Inferior parietal cortex (tissue), 1 donor: ENCODE measurements at regions not wholly inside any gene's neighbourhood (a gene's known extent, or its start where the extent isn't known, plus 50 kb on each side); places are given as distances from the start of the nearest gene placed in this dataset.

Experiments
- DNase-seq: peaks from one replicate; pipeline ENCODE4 v3.0.0-alpha.2; 2016; ENCODE audit errors: extremely low spot score

- DNase-seq, result no peak
Measured at GRCh38 chr11:95692526-95693260, 96.9 kb downstream of the FAM76B start.

DNA sequence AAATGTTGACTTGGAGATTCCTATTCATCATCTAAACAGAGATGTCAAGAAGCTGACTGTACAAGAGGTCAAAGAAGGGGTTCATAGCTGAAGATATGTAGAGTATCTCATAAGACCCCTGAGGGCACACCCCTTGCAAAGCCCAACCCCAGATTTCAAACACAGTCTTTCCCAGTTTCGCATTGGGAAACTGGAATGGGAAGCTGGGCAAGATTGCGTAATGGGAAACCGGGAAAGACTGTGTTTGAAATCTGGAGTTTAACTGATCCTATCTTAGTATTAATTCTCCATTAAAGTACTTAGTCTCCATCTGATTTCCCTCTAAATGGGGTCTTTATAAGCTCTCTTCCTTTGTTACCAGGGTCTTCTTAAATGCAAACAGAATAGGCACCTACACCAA lies 99.5 kb downstream of the FAM76B start:
- no peak for DNase-seq

DNA sequence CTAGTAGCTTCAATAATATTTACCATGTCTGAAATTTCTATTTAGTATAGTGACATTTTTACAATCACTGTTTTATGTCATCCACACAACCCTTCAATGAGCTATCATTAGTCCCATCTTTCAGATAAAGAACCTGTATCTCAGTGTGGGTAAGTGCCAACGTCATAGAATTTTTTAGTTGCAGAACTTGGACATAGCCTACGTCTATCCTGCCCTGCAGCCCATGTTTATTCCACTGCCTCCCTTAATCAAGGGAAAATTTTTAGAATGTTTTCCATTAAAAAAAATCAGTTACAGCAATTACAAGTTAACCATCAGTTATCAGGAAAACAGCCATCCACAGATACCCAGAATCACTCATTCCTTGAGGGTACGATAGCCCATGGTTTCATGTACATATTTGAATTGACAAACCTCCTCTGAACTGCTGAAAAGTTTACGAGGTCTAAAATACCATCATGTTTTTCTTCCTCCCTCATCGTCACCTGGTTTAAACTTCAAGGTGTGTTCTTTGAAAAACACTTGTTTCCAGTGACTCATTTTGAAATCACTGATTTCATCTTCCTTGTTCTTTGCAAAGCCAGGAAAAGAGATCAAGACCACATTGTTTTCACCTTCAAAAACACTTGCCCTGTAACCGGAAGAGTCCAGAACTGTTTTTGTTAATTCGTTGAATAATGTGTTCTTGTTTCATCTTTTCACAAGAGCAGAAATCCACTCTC lies 100.9 kb downstream of the FAM76B start:
- DNase-seq, result no peak

GRCh38 chr11:95688015-95688414 lies 101.6 kb downstream of the FAM76B start:
- no peak for DNase-seq

DNA sequence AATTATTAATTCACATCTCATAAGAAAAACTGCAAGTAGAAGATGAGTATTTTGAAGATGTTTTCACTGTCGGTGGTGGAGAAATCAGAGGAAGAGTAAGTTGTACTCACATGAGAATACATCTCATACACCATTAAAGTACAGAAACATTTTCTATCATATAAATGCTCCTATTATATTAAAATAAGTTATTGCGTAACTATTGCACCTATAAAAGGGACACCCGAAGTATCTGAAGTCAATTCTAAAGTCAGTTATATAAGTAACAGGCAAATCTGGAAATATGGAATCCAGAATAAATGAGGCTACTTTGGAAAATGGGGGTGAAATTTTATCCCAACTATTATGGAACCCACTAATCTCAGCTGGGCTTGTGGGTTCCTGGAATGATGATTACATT lies 103.3 kb downstream of the FAM76B start:
- no peak for DNase-seq

DNA sequence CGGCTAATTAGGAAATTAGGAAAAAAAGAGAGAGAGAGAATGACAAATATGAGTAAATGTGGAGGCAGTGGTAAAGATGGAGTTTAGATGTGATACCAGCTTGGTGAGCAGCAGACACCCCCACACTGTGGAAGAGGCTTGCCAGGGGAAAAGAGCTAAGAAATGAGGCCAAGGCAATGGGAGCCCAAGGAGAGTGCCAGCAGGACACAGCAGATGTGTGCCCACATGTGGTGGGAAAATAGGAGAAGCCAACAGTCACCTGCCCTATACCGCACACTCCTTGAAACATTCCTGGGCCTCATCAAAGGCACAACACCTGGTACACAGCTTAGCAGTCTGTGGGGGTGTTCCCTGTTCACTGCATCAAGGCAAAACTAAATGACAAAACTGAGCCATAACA lies 104.9 kb downstream of the FAM76B start:
- peak; percentile 35 for DNase-seq

GRCh38 chr11:95684170-95684569 lies 105.4 kb downstream of the FAM76B start:
- DNase-seq, result peak; percentile 12

- DNase-seq, result no peak
Measured at GRCh38 chr11:95682552-95682951, 107.0 kb downstream of the FAM76B start.

DNA sequence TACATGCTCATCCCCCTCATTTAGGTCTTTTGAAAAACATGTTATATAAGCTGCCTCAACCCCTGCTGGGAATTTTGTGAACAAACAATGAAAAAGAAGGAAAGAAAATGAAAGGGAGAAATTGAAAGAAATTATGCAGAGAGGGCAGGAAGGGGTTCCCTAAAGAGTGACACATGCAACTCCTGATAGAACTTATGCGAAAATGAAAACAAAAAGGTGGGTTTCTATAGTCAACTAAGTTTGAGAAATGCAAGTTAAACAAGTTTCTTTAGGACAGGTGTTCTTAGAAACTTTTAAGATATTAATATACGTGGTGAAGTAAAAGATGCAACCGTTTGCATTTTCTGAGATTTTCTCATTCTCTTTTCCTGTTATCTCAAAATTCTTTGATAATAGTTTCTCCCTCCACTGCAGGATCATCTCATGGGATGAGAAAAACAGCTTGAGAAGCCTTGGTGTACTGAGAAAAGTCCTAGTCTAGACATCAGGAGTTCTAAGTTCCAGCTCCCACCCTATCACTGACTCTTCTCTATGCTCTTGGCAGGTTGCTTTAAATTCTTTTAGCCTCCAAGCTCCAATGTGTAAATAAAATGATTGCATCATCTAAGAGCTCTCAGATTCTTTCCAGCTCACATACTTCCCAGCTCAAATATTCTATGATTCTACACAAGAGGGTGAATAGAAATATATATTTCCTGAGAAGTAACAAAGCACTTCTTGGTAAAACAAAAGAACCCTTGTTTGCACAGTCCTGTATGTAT lies 109.2 kb downstream of the FAM76B start:
- peak; percentile 23 for DNase-seq

DNA sequence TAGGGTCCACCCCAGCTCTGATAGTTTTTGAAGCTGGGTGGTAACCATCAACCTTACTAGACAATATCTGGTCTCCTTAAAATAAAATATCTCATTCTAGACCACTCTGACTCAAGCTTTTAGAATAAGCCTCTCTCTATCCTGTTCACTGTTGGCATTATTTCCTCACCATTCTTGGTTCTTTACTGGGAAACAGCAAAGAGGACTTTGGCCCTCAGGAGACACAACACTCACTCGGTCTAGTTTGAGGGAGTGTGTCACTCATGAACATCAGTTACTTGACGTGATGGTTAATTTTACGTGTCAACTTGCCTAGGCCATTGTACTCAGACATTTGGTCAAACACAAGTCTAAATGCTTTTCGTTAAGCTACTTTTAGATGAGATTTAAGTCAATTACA lies 110.6 kb downstream of the FAM76B start:
- DNase-seq, result no peak

GRCh38 chr11:95676308-95676707 lies 113.3 kb downstream of the FAM76B start:
- DNase-seq, result no peak

- no peak for DNase-seq
Measured at GRCh38 chr11:95675585-95675984, 114.0 kb downstream of the FAM76B start.

DNA sequence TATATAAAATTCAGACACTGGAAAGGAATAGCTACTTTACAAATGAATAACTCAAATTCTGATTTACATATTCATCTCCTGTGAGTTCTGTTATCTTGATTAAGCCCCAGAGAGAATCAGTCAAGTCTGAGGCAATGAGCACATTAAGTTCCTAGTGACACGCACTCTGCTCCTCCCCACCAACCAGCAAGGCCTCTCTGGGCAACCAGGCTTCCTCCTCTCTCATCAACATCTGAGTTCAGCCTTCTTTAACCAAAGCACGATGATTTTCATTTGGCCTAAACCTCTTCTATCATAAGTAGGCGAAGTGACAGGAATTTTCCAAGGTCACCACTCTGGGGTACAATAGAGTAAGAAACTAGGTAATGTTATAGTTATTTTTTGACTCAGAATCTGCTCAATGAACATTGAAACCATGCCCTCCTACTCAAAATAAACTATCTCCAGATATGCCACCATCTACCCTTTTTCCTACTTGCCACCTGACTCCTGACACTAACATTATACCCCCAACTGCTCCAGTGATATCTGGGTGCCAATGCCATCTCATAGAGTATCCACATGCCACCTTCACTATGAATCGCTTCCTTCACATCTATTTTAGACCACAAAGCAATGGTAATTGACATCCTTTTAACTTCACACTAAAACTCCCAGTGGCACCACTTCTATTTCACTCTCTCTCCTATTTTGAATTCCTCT lies 114.8 kb downstream of the FAM76B start:
- no peak for DNase-seq

DNA sequence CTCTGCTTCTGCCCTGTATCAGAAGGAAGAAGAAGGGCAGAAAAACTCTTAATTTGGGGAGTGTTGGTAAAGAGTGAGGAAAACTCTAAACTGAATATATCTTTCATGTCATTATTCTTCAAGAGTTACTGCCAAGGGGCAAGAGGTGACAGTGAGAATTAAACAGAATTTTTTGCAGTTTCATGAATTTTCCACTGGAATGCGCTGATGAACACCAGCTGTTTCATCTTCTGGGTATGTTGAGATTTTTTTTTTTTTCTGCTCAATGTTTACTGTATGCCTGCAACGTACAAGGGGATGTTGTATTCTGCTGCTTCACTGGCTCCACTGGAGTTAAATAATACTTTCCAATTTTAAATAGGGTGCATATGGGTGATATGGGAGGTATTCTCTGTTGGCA lies 117.8 kb downstream of the FAM76B start:
- no peak for DNase-seq

DNA sequence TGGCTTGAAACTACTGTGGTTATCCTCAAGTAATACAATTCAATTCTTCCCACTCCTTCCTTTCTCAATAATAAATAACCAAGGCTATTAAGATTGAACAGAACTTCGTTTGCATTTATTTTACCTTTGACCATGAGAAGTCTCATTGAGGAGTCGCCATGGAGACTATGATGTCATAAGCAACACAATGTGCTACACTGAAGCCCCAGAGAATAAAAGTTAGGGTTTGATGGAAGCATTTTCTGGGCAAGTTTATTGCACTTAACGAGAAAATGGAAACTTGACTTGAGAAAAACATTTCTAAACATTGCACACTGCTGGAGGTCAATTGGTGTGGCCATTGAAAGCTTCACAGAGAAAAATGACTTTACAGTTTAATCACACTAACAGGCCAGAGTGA lies 121.5 kb downstream of the FAM76B start:
- no peak for DNase-seq

GRCh38 chr11:95661162-95661561 lies 128.4 kb downstream of the FAM76B start:
- DNase-seq, result no peak

GRCh38 chr11:95660038-95660437 lies 129.5 kb downstream of the FAM76B start:
- DNase-seq, result no peak

GRCh38 chr11:95659088-95659487 lies 130.5 kb downstream of the FAM76B start:
- no peak for DNase-seq

- no peak for DNase-seq
Measured at GRCh38 chr11:95655536-95655935, 134.0 kb downstream of the FAM76B start.

DNA sequence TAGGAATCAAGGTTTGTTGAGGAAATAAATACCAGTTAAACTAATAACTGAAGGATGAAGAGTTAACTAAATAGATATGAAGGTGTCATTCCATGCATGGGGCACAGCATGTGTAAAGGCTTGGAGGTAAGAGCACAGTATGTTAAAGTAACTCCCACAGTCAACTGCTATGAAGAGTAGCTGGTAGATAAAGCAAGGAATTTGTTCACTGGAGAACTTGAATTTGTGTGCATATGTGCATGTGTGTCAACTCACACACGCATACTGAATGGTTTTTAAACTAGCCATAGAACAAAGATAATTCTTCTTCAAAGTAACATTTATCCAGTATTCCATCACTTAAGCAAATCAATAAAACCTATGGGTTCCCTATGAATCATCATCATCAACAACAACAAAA lies 135.9 kb downstream of the FAM76B start:
- DNase-seq, result no peak

DNA sequence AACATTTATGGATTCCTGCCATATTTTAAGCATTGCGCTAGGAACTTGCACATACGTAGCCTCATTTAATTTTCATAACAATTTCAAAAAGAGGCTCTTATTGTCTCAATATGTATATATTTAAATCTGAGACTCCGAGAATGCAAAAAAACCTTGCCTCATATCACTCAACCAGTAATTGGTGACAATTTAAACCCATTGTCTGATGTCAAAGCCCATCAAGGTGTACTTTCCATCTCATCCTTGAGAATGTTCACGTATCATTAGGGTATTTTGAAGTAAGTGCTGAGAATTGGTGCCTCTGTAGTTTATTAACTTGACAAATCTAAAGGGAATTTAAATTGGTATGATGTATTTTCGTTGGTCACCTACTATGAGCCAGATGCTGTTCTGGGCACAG lies 136.5 kb downstream of the FAM76B start:
- no peak for DNase-seq

GRCh38 chr11:95652002-95652472 lies 137.5 kb downstream of the FAM76B start:
- no peak for DNase-seq
